K562 (cell line): ENCODE measurements at regions not wholly inside any gene's neighbourhood (a gene's known extent, or its start where the extent isn't known, plus 50 kb on each side); places are given as distances from the start of the nearest gene placed in this dataset.

Experiments
- ATAC-seq: fragments of 200-7000 bp; cut with Tn5 transposase; 3 replicates; pipeline ENCODE4 v1.9.1; 2020; ENCODE audit warnings: moderate library complexity
- BruUV-seq: library from RNA; stranded (reverse); fragments of 400-500 nt; replicated peaks from 2 replicates; lab custom pipeline; 2021; lab: Mats Ljungman, UMichigan
- CTCF ChIA-PET: fragments of 300-600 bp; formaldehyde crosslinking; extraction: SDS; loops from one replicate; lab custom pipeline; 2021; ENCODE audit warnings: low intra/inter-chr PET ratio; lab: Yijun Ruan, JAX
- POLR2A ChIA-PET: fragments of 300-600, 350-650 bp; sonication (Branson Sonifier 250); formaldehyde crosslinking; extraction: SDS; loops from one replicate; lab custom pipeline; 2021; ENCODE audit warnings: antibody characterized with exemption, inconsistent platforms; lab: Yijun Ruan, JAX
- DNase-seq, 4 experiments: peaks; one replicate each; pipeline versions ENCODE4 v3.0.0 to v3.0.0-alpha.2; 2011 to 2018; ENCODE audit warnings: low spot score in 3 of 4, mixed read lengths in 3 of 4; ENCODE audit errors: extremely low read depth in 1 of 4
- FAIRE-seq: peaks from 2 replicates; lab custom pipeline; 2011; peaks lifted over from hg19 to GRCh38; lab: Jason Lieb, UNC
- H2AFZ ChIP-seq: 2 replicates; pipeline ENCODE4 v1.6.0; 2011; ENCODE audit warnings: low read depth, low read length, control low read depth, inconsistent platforms
- H3K27ac ChIP-seq: fragments of 200-600 bp; 3 replicates; pipeline ENCODE4 v1.8.0; 2011; ENCODE audit warnings: low read depth, mild to moderate bottlenecking, control low read depth, inconsistent platforms, low read length, moderate library complexity, mixed read lengths; ENCODE audit errors: extremely low read depth
- H3K27me3 ChIP-seq, 2 experiments: fragments of 300-600 bp in 1 of 2; 2 replicates in 1 of 2; 3 replicates in 1 of 2; pipeline versions ENCODE4 v1.6.0 to v1.8.0; 2011; ENCODE audit warnings: inconsistent platforms in 2 of 2, low read length in 2 of 2, mild to moderate bottlenecking in 1 of 2, mixed read lengths in 1 of 2, moderate library complexity in 1 of 2; ENCODE audit not compliant: control insufficient read depth in 2 of 2, insufficient read depth in 2 of 2
- H3K36me3 ChIP-seq: fragments of 300-600 bp; 3 replicates; pipeline ENCODE4 v1.8.0; 2011; ENCODE audit warnings: mild to moderate bottlenecking, low read length, inconsistent platforms; ENCODE audit not compliant: control insufficient read depth, insufficient read depth
- H3K4me1 ChIP-seq, 2 experiments: fragments of 200-600 bp in 1 of 2; replicated peaks in 1 of 2; 2 replicates in 1 of 2; 3 replicates in 1 of 2; pipeline versions ENCODE4 v1.5.1 to v1.8.0; 2011; ENCODE audit warnings: inconsistent platforms in 2 of 2, low read length in 2 of 2, mild to moderate bottlenecking in 1 of 2, mixed read lengths in 1 of 2, moderate library complexity in 1 of 2; ENCODE audit not compliant: control insufficient read depth in 2 of 2, insufficient read depth in 2 of 2
- H3K4me2 ChIP-seq: 2 replicates; pipeline ENCODE4 v1.6.1; 2011; ENCODE audit warnings: low read length, control low read depth, inconsistent platforms, mixed read lengths; ENCODE audit not compliant: insufficient read depth
- H3K4me3 ChIP-seq: fragments of 200-600 bp; sonication (generic), shearing (Covaris generic); 2 replicates; pipeline ENCODE4 v1.5.1; 2016; ENCODE audit warnings: control low read depth, inconsistent platforms
- H3K79me2 ChIP-seq: fragments of 200-600 bp; 3 replicates; pipeline ENCODE4 v1.8.0; 2011; ENCODE audit warnings: low read length, inconsistent platforms; ENCODE audit not compliant: control insufficient read depth, insufficient read depth
- H3K9ac ChIP-seq, 2 experiments: 2 replicates each; pipeline versions ENCODE4 v1.6.0 to v1.6.1; 2011; ENCODE audit warnings: low read depth in 2 of 2, low read length in 2 of 2, control low read depth in 1 of 2, inconsistent platforms in 1 of 2, mild to moderate bottlenecking in 1 of 2, mixed read lengths in 1 of 2; ENCODE audit not compliant: insufficient read depth in 1 of 2
- H3K9me1 ChIP-seq: one replicate; pipeline ENCODE4 v1.6.0; 2011; ENCODE audit warnings: inconsistent platforms, mild to moderate bottlenecking, low read length, moderate library complexity; ENCODE audit not compliant: control insufficient read depth, insufficient read depth
- H3K9me3 ChIP-seq: replicated peaks from 2 replicates; pipeline ENCODE4 v1.5.1; 2011; ENCODE audit warnings: low read depth, low read length, inconsistent platforms; ENCODE audit not compliant: control insufficient read depth, insufficient read depth
- H4K20me1 ChIP-seq: replicated peaks from 2 replicates; pipeline ENCODE4 v1.6.1; 2011; ENCODE audit warnings: low read length, inconsistent platforms, mixed read lengths; ENCODE audit not compliant: control insufficient read depth, insufficient read depth
- ARNT ChIP-seq, 2 experiments: fragments of 450-650 bp; IDR thresholded peaks; 2 replicates each; pipeline ENCODE4 v1.6.1; 2016; ENCODE audit warnings: mild to moderate bottlenecking in 1 of 2
- BCL6 ChIP-seq: fragments of 250-450 bp; sonication (Bioruptor Pico); IDR thresholded peaks from 2 replicates; pipeline ENCODE4 v1.4.0; 2020
- DLX4 ChIP-seq: fragments of 250-450 bp; sonication (Bioruptor Pico); IDR thresholded peaks from 2 replicates; pipeline ENCODE4 v1.6.1; 2021; ENCODE audit warnings: mild to moderate bottlenecking
- DMBX1 ChIP-seq: fragments of 250-450 bp; sonication (Bioruptor Pico); IDR thresholded peaks from 2 replicates; pipeline ENCODE4 v1.8.0; 2022; ENCODE audit warnings: inconsistent platforms, mild to moderate bottlenecking, moderate library complexity, borderline replicate concordance
- MECOM ChIP-seq: fragments of 250-450 bp; sonication (Bioruptor Pico); IDR thresholded peaks from 2 replicates; pipeline ENCODE4 v1.8.0; 2022; ENCODE audit warnings: inconsistent platforms
- NFYB ChIP-seq: IDR thresholded peaks from 2 replicates; pipeline ENCODE4 v1.6.1; 2011; ENCODE audit warnings: mild to moderate bottlenecking, moderate library complexity; ENCODE audit not compliant: insufficient read length; ENCODE audit errors: extremely low read depth
- NR4A1 ChIP-seq, 2 experiments: fragments of 250-450 bp in 1 of 2; fragments of 450-650 bp in 1 of 2; sonication (Bioruptor Pico) in 1 of 2; IDR thresholded peaks; 2 replicates each; pipeline versions ENCODE4 v1.4.0 to v1.6.1; 2016 to 2020; ENCODE audit warnings: mild to moderate bottlenecking in 2 of 2, missing compliant biosample characterization in 1 of 2, missing genetic modification characterization in 1 of 2, moderate library complexity in 1 of 2
- POLR2A ChIP-seq: fragments of 450-650 bp; conservative IDR thresholded peaks from 2 replicates; pipeline ENCODE4 v1.6.1; 2016
- RBM14 ChIP-seq: fragments of 200-400 bp; formaldehyde crosslinking; IDR thresholded peaks from 2 replicates; pipeline ENCODE4 v1.6.1; 2018; ENCODE audit warnings: low read depth, mild to moderate bottlenecking, low read length, moderate library complexity, borderline replicate concordance; ENCODE audit not compliant: insufficient read depth
- STAG1 ChIP-seq: sonication (generic); formaldehyde crosslinking; IDR thresholded peaks from 2 replicates; pipeline ENCODE4 v1.5.0; 2020; ENCODE audit warnings: missing genetic modification reagents, borderline replicate concordance
- STAT5B ChIP-seq: fragments of 250-450 bp; sonication (Bioruptor Pico); IDR thresholded peaks from 2 replicates; pipeline ENCODE4 v1.8.0; 2021; ENCODE audit warnings: mild to moderate bottlenecking, inconsistent platforms
- TCFL5 ChIP-seq: fragments of 250-450 bp; sonication (Bioruptor Pico); conservative IDR thresholded peaks from 2 replicates; pipeline ENCODE4 v1.6.1; 2021; ENCODE audit warnings: mild to moderate bottlenecking, moderate library complexity, matching md5 sums
- TEAD2 ChIP-seq: fragments of 450-650 bp; IDR thresholded peaks from 2 replicates; pipeline ENCODE4 v1.6.1; 2016; ENCODE audit warnings: missing genetic modification characterization, control low read depth, missing compliant biosample characterization
- THRAP3 ChIP-seq: fragments of 450-650 bp; IDR thresholded peaks from 2 replicates; pipeline ENCODE4 v1.6.1; 2016; ENCODE audit warnings: mild to moderate bottlenecking, inconsistent platforms, borderline replicate concordance
- ZBED1 ChIP-seq: IDR thresholded peaks from 2 replicates; pipeline ENCODE4 v1.6.1; 2014
- ZNF311 ChIP-seq: fragments of 250-450 bp; sonication (Bioruptor Pico); IDR thresholded peaks from 2 replicates; pipeline ENCODE4 v1.4.0; 2020; ENCODE audit warnings: mild to moderate bottlenecking, moderate library complexity
- ZNF324 ChIP-seq: fragments of 250-450 bp; sonication (Bioruptor Pico); IDR thresholded peaks from 2 replicates; pipeline ENCODE4 v1.4.0; 2020; ENCODE audit warnings: mild to moderate bottlenecking
- ZNF41 ChIP-seq: fragments of 250-450 bp; sonication (Bioruptor Pico); conservative IDR thresholded peaks from 2 replicates; pipeline ENCODE4 v1.4.0; 2020; ENCODE audit warnings: mild to moderate bottlenecking
- ZNF511 ChIP-seq: sonication (generic); formaldehyde crosslinking; IDR thresholded peaks from 2 replicates; pipeline ENCODE4 v1.8.0; 2022; ENCODE audit warnings: mild to moderate bottlenecking, missing genetic modification reagents
- ZNF561 ChIP-seq: fragments of 450-650 bp; formaldehyde crosslinking; conservative IDR thresholded peaks from 2 replicates; pipeline ENCODE4 v1.4.0; 2020; ENCODE audit warnings: mild to moderate bottlenecking, moderate library complexity
- ZSCAN32 ChIP-seq: fragments of 450-650 bp; formaldehyde crosslinking; IDR thresholded peaks from 2 replicates; pipeline ENCODE4 v1.4.0; 2020; ENCODE audit warnings: mild to moderate bottlenecking, moderate library complexity
- WGBS: fragments of 100-300 bp; shearing (Covaris generic); methylation state at CpG from one replicate; pipeline ENCODE4 v1.1.6; 2016; ENCODE audit warnings: low coverage, mixed read lengths; ENCODE audit not compliant: insufficient coverage; ENCODE audit errors: missing lambda C conversion rate; 5-methylcytosine and 5-hydroxymethylcytosine counted together
- in situ Hi-C: fragments of 300-500 bp; cut with MboI; formaldehyde crosslinking; loops from 4 replicates; pipeline ENCODE4 v1.15.0; 2018; ENCODE audit warnings: inconsistent platforms, mixed read lengths
- intact Hi-C: fragments of 100-400 bp; cut with micrococcal nuclease; formaldehyde crosslinking; loops from 2 replicates; pipeline ENCODE4 v1.14.2; 2022
- TF ChIP-seq, protein P1 (sequence below): fragments of 450-650 bp; formaldehyde crosslinking; IDR thresholded peaks from 2 replicates; pipeline ENCODE4 v1.4.0; 2022; ENCODE audit warnings: mild to moderate bottlenecking, moderate library complexity

DNA sequence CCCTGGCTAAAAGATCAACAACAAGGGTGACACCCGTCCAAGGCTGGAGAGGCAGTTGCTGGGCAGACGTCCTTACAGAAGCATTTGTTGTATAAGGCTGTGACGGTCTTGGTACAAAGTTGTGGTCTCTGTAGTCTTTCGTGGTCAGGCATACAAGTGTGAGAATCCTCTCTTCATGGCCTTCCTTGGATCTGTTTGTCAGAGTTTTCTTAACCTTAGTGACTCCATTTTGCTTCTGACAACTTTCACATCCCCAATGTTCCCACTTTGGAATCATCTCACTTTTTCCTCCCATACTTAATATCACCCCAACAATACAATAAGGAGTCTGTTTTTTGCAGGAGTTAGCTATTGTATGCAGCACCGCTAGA lies 72.7 kb upstream of the ZCCHC2 start:
- Histone ChIP-seq H3K79me2 (no peaks in the 10 kb centered on the region), H3K4me2 (peak overlapping the region; percentile 71), H3K4me3 (no peak overlapping the region), H3K36me3 (no peaks in the 10 kb centered on the region), H3K9me1 (no peaks in the 10 kb centered on the region), H3K27ac (peak overlapping the region; percentile 68), H3K4me1 (peaks cover 7 to 25% of the 10 kb centered on the region in 2 experiments; a peak in 4 of 5 replicates), H3K9ac (peak overlapping the region in 1 of 2 experiments; percentile 53; a peak in 1 of 4 replicates), H3K27me3 (no peaks in the 10 kb centered on the region), H2AFZ (peak overlapping the region; percentile 69), H4K20me1 (no peaks in the 10 kb centered on the region), H3K9me3 (peaks cover 2% of the 10 kb centered on the region; the same call in 1 of the 2 replicates)
- WGBS = 33% methylated on average over 5 of the region's 5 CpGs
- ChIA-PET CTCF (no interaction called here), POLR2A (interaction anchor here (0.5 to 1.3 kb wide), 5 partner anchors 9 to 48 kb away, joined by 3 to 4 read pairs (median 4); no protein-coding TSS in a partner anchor)
- DNase-seq (no peak), FAIRE-seq (no peak), ATAC-seq (peak; percentile 11; the same call in 2 of the 3 replicates)
- intact Hi-C loops (loop anchor here (5.0 kb wide), 1 partner anchor 77 kb away; no protein-coding TSS in a partner anchor), in situ Hi-C loops (no loop called here)
- no TSS peak for BruUV-seq
- TF ChIP-seq THRAP3 (no peak), BCL6 (CRISPR knock-in tag) (0 out of 2 replicates have a peak, but pooled peaks have one; percentile 42), TEAD2 (tag) (peak; percentile 83; the same call in 1 of the 2 replicates), ARNT (IDR thresholded peaks at IDR 0.05) (no peak), MECOM (peak; percentile 93), DMBX1 (CRISPR knock-in tag) (peak; percentile 99), ZNF511 (CRISPR knock-in tag) (no peak), STAT5B (CRISPR knock-in tag) (peak; percentile 64), POLR2A (no peak), STAG1 (CRISPR knock-in tag) (no peak), NFYB (no peak), ZNF41 (CRISPR knock-in tag) (peak; percentile 85), RBM14 (no peak), NR4A1 (CRISPR knock-in tag; IDR thresholded peaks at IDR 0.05) (0 out of 2 replicates have a peak, but pooled peaks have one; percentile 59), NR4A1 (tag; IDR thresholded peaks at IDR 0.05) (peak; percentile 97), TCFL5 (CRISPR knock-in tag) (peak; percentile 74; the same call in 1 of the 2 replicates), ZBED1 (no peak), DLX4 (no peak), ZSCAN32 (CRISPR knock-in tag) (peak; percentile 71; the same call in 1 of the 2 replicates), ZNF561 (CRISPR knock-in tag) (peak; percentile 87), ZNF311 (peak; percentile 95), ZNF324 (CRISPR knock-in tag) (0 out of 2 replicates have a peak, but pooled peaks have one; percentile 51)
- TF ChIP-seq, protein P1, sequence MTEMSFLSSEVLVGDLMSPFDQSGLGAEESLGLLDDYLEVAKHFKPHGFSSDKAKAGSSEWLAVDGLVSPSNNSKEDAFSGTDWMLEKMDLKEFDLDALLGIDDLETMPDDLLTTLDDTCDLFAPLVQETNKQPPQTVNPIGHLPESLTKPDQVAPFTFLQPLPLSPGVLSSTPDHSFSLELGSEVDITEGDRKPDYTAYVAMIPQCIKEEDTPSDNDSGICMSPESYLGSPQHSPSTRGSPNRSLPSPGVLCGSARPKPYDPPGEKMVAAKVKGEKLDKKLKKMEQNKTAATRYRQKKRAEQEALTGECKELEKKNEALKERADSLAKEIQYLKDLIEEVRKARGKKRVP = peak; percentile 77
